ENCODE measurements at regions not wholly inside any gene's neighbourhood (a gene's known extent, or its start where the extent isn't known, plus 50 kb on each side); places are given as distances from the start of the nearest gene placed in this dataset.
"Not testable (repeated sequence)": the region's sequence is repeated elsewhere in the genome, so short reads cannot be mapped to it uniquely, and the experiment has no call there.

DNA sequence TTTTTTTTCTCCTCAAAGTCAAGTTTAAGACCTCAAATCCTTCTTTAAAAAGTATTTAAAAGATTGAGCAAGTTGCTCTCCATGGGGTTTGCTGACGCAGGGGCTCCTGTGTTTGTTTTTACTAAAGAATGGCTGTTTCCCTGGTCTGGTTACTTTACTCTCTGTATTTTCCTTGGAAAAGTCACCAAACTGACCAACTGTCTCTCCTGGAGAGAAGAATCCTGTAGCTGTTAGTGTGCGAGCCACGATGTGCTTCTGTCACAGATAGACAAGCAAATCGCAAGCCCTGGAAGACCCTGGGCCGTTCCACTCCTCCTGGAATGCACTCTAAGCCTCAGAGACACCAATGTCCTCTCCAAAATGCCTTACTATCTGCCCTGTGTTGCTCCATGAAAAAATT is 212.1 kb downstream of the CHIC2 start:
- no peak for DNase-seq (ENCODE audit: low read depth)
- no peak for TF ChIP-seq CTCF (IDR thresholded peaks at IDR 0.05; ENCODE audit: low read depth, low read length, missing control alignments)
- no peak overlapping the region for H3K4me3 ChIP-seq (ENCODE audit: low read depth, low read length)

- no peak overlapping the region for H3K4me3 ChIP-seq (ENCODE audit: low read depth, low read length)
- TF ChIP-seq CTCF (IDR thresholded peaks at IDR 0.05; ENCODE audit: low read depth, low read length, missing control alignments) = no peak
- no peak for DNase-seq (ENCODE audit: low read depth)
Observed at GRCh38 chr4:53847965-53848364, 216.4 kb downstream of the CHIC2 start.

- TF ChIP-seq CTCF (IDR thresholded peaks at IDR 0.05; ENCODE audit: low read depth, low read length, missing control alignments) = no peak
- no peak for DNase-seq (ENCODE audit: low read depth)
- H3K4me3 ChIP-seq (ENCODE audit: low read depth, low read length) = no peak overlapping the region
Observed at GRCh38 chr4:53844551-53844950, 219.9 kb downstream of the CHIC2 start.

GRCh38 chr4:53844133-53844532 is 220.3 kb downstream of the CHIC2 start:
- DNase-seq (ENCODE audit: low read depth) = no peak
- no peak for TF ChIP-seq CTCF (IDR thresholded peaks at IDR 0.05; ENCODE audit: low read depth, low read length, missing control alignments)
- H3K4me3 ChIP-seq (ENCODE audit: low read depth, low read length) = no peak overlapping the region

DNA sequence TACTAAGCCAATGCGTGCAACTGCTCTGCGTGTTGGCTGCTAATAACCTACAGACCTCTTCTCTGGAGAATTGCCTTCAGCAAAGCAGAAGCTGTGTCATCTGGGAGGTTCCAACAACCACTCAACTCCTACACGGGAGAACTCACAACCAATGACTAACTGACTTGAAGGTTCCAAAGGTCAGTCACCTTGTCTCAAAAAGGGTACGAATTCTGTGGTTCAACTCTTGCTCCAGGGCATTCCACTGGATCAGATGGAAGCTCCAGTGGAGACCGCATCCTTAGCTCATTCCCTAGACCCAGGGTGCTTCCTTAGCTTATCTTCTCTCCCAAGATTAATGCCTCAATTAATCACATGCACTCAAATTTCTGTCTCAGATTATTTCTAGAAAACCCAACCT is 222.7 kb downstream of the CHIC2 start:
- DNase-seq (ENCODE audit: low read depth) = no peak
- TF ChIP-seq CTCF (IDR thresholded peaks at IDR 0.05; ENCODE audit: low read depth, low read length, missing control alignments) = no peak
- no peak overlapping the region for H3K4me3 ChIP-seq (ENCODE audit: low read depth, low read length)

DNA sequence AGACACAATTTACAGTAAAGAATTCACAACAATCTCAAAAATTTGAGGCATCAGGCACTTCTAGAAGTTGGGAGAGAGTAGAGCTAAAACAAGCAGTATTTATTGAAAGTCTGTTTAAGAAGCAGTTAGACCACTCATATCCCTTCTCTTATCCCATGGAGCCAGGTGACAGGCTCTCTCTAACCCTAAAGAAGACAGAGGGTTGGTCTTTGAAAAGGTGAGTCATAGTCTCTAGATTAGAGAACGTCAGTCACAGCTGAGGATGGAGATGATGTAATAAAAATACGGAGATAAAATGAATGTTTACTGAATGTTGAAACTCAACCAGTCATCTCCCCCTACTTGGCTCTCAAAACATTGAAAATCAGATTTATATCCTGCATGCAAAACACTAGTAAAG is 223.8 kb downstream of the CHIC2 start:
- DNase-seq (ENCODE audit: low read depth) = no peak
- TF ChIP-seq CTCF (IDR thresholded peaks at IDR 0.05; ENCODE audit: low read depth, low read length, missing control alignments) = no peak
- H3K4me3 ChIP-seq (ENCODE audit: low read depth, low read length) = no peak overlapping the region

DNA sequence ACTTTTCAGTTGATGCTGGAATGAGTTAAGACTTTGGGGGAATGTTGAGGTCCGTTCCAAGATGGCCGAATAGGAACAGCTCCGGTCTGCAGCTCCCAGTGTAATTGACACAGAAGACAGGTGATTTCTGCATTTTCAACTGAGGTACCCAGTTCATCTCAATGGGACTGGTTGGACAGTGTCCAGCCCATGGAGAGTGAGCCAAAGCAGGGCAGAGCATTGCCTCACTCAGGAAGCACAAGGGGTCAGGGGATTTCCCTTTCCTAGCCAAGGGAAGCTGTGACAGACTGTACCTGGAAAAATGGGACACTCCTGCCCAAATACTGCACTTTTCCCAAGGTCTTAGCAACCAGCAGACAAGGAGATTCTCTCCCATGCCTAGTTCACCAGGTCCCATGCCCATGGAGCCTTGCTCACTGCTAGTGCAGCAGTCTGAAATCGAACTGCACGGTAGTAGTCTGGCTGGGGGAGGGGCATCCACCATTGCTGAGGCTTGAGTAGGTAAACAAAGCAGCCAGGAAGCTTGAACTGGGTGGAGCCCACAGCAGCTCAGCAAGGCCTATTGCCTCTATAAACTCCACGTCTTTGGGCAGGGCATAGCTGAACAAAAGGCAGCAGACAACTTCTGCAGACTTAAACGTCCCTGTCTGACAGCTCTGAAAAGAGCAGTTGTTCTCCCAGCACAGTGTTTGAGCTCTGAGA is 231.0 kb downstream of the CHIC2 start:
- DNase-seq (ENCODE audit: low read depth); H3K4me3 ChIP-seq (ENCODE audit: low read depth, low read length): not testable (repeated sequence)
